Psoas muscle (tissue), 7 donors: ENCODE measurements at regions not wholly inside any gene's neighbourhood (a gene's known extent, or its start where the extent isn't known, plus 50 kb on each side); places are given as distances from the start of the nearest gene placed in this dataset.

Source experiments
- ATAC-seq, 4 donors: fragments of 200-7000 bp; cut with Tn5 transposase; one replicate each; pipeline ENCODE4 v1.9.1; 2020; ENCODE audit warnings: moderate library complexity in 3 of 4, mild to moderate bottlenecking in 2 of 4
- DNase-seq, 2 donors: peaks; one replicate each; pipeline ENCODE4 v3.0.0-alpha.2; 2020
- H3K27ac ChIP-seq: fragments of 200-600 bp; one replicate; pipeline ENCODE4 v1.8.0; 2022
- H3K27me3 ChIP-seq, 3 donors: fragments of 200-600 bp in 1 of 3; one replicate each; pipeline versions ENCODE4 v1.6.1 to v1.8.0; 2013 to 2022; ENCODE audit warnings: low read length in 2 of 3, mild to moderate bottlenecking in 2 of 3, moderate library complexity in 1 of 3; ENCODE audit not compliant: insufficient read depth in 3 of 3
- H3K36me3 ChIP-seq, 2 donors: fragments of 200-600 bp in 1 of 2; one replicate each; pipeline versions ENCODE4 v1.6.1 to v1.8.0; 2013 to 2022; ENCODE audit warnings: low read depth in 1 of 2, mild to moderate bottlenecking in 1 of 2, moderate library complexity in 1 of 2; ENCODE audit not compliant: insufficient read depth in 1 of 2
- H3K4me1 ChIP-seq: fragments of 200-600 bp; one replicate; pipeline ENCODE4 v1.8.0; 2022
- H3K4me3 ChIP-seq: fragments of 200-600 bp; one replicate; pipeline ENCODE4 v1.8.0; 2022; ENCODE audit warnings: mild to moderate bottlenecking
- H3K9me3 ChIP-seq: fragments of 200-600 bp; one replicate; pipeline ENCODE4 v1.8.0; 2022
- CTCF ChIP-seq: fragments of 200-600 bp; IDR thresholded peaks from one replicate; pipeline ENCODE4 v1.8.0; 2022; ENCODE audit warnings: antibody characterized with exemption
- WGBS, 3 donors: extraction: QIAGEN DNeasy Blood & Tissue Kit; methylation state at CpG; one replicate each; pipeline versions ENCODE4 v1.1.6 to v1.1.7; 2013; 5-methylcytosine and 5-hydroxymethylcytosine counted together
- intact Hi-C, 2 donors: fragments of 100-400 bp; cut with DNase I; formaldehyde crosslinking; loops; one replicate each; pipeline versions ENCODE4 v1.11.0 to v1.14.2; 2022
- donor health status: healthy with polysubstance abuse.
- donor health status: DM: no; HTN: no; CAD: no; lungs with moderate emphysema.
- donor health status: Bipolar disorder and iron deficiency.
- donor health status: healthy.
- donor health status: DM: yes; HTN: yes; CAD: no.
- donor health status: DM: no; HTN: no; CAD: no.
- donor health status: DM: yes; HTN: yes; CAD: no.

GRCh38 chr10:8304861-8305260, 250.4 kb downstream of the GATA3 start:
- no peak for TF ChIP-seq CTCF

GRCh38 chr10:8305876-8306652, 251.6 kb downstream of the GATA3 start:
- intact Hi-C loops = no loop called here
- Histone ChIP-seq H3K4me3 (no peak overlapping the region), H3K36me3 (no peaks in the 10 kb centered on the region), H3K4me1 (no peaks in the 10 kb centered on the region), H3K9me3 (no peaks in the 10 kb centered on the region), H3K27me3 (no peaks in the 10 kb centered on the region), H3K27ac (no peak overlapping the region)
- WGBS, 3 donors = 83 to 90% (median 84%) methylated on average over 9 of the region's 9 CpGs
- ATAC-seq (no peak), DNase-seq (no peak)
- TF ChIP-seq CTCF = no peak

More at GRCh38 chr10:8304861-8305260, 250.4 kb downstream of the GATA3 start:
- H3K9me3 ChIP-seq = no peaks in the 10 kb centered on the region
- ATAC-seq = no peak
- intact Hi-C loops = no loop called here
- H3K4me3 ChIP-seq = no peak overlapping the region
- 83 to 93% (median 92%) methylated on average over 10 of the region's 10 CpGs for whole genome bisulfite sequencing, 3 donors
- H3K36me3 ChIP-seq = no peaks in the 10 kb centered on the region
- peaks cover 0 to 6% (median 0%) of the 10 kb centered on the region in 3 donors for H3K27me3 ChIP-seq
- no peak for DNase-seq
- H3K4me1 ChIP-seq = no peaks in the 10 kb centered on the region
- no peak overlapping the region for H3K27ac ChIP-seq

GRCh38 chr10:8306685-8307364, 252.3 kb downstream of the GATA3 start:
- no peak overlapping the region for H3K27ac ChIP-seq
- WGBS, 3 donors = 74 to 84% (median 83%) methylated on average over 4 of the region's 4 CpGs
- DNase-seq (no peak), ATAC-seq (no peak)
- no peaks in the 10 kb centered on the region for H3K9me3 ChIP-seq
- H3K27me3 ChIP-seq = no peaks in the 10 kb centered on the region
- TF ChIP-seq CTCF = no peak
- intact Hi-C loops = no loop called here
- H3K4me3 ChIP-seq = no peak overlapping the region
- no peaks in the 10 kb centered on the region for H3K36me3 ChIP-seq
- H3K4me1 ChIP-seq = no peaks in the 10 kb centered on the region

- TF ChIP-seq CTCF = no peak
- no peak for DNase-seq
- ATAC-seq = no peak
- H3K36me3 ChIP-seq = no peaks in the 10 kb centered on the region
- 24 to 70% (median 65%) methylated on average over 2 of the region's 2 CpGs for WGBS, 3 donors
- H3K4me1 ChIP-seq = no peaks in the 10 kb centered on the region
- no peaks in the 10 kb centered on the region for H3K27me3 ChIP-seq
- H3K27ac ChIP-seq = no peak overlapping the region
- H3K9me3 ChIP-seq = no peaks in the 10 kb centered on the region
- no peak overlapping the region for H3K4me3 ChIP-seq
- intact Hi-C loops = no loop called here
These were observed 256.4 kb downstream of the GATA3 start for GRCh38 chr10:8310930-8311329.
